ENCODE measurements at regions not wholly inside any gene's neighbourhood (a gene's known extent, or its start where the extent isn't known, plus 50 kb on each side); places are given as distances from the start of the nearest gene placed in this dataset.

GRCh38 chr11:30106222-30107181 is 89.7 kb upstream of the KCNA4 start:
- no peak for DNase-seq (ENCODE audit: low spot score)
- no peaks in the 10 kb centered on the region for H3K27me3 Mint-ChIP-seq (ENCODE audit: low read depth)
- no peaks in the 10 kb centered on the region for H3K36me3 Mint-ChIP-seq (ENCODE audit: low read depth)
- no peak overlapping the region for H3K4me3 Mint-ChIP-seq (ENCODE audit: unreplicated experiment)
- H3K9me3 Mint-ChIP-seq (ENCODE audit: low read depth): peaks cover 4% of the 10 kb centered on the region
- H3K27ac Mint-ChIP-seq (ENCODE audit: unreplicated experiment): no peak overlapping the region
- TF ChIP-seq CTCF (IDR thresholded peaks at IDR 0.05): no peak
- H3K4me1 Mint-ChIP-seq (ENCODE audit: low read depth): peaks cover 17% of the 10 kb centered on the region

- peak overlapping the region; percentile 1 for H3K27ac Mint-ChIP-seq (ENCODE audit: unreplicated experiment)
- H3K4me3 Mint-ChIP-seq (ENCODE audit: unreplicated experiment): no peak overlapping the region
- no peaks in the 10 kb centered on the region for H3K9me3 Mint-ChIP-seq (ENCODE audit: low read depth)
- peaks cover 6% of the 10 kb centered on the region for H3K27me3 Mint-ChIP-seq (ENCODE audit: low read depth)
- H3K36me3 Mint-ChIP-seq (ENCODE audit: low read depth): no peaks in the 10 kb centered on the region
- TF ChIP-seq CTCF (IDR thresholded peaks at IDR 0.05): no peak
- no peak for DNase-seq (ENCODE audit: low spot score)
- H3K4me1 Mint-ChIP-seq (ENCODE audit: low read depth): peaks cover 17% of the 10 kb centered on the region
Observed at GRCh38 chr11:30107899-30108298, 91.1 kb upstream of the KCNA4 start.

GRCh38 chr11:30109774-30110173 is 92.9 kb upstream of the KCNA4 start:
- Mint-ChIP-seq H3K27ac (ENCODE audit: unreplicated experiment) (no peak overlapping the region), H3K27me3 (ENCODE audit: low read depth) (peaks cover 13% of the 10 kb centered on the region), H3K36me3 (ENCODE audit: low read depth) (no peaks in the 10 kb centered on the region), H3K9me3 (ENCODE audit: low read depth) (no peaks in the 10 kb centered on the region), H3K4me1 (ENCODE audit: low read depth) (peaks cover 17% of the 10 kb centered on the region), H3K4me3 (ENCODE audit: unreplicated experiment) (no peak overlapping the region)
- no peak for TF ChIP-seq CTCF (IDR thresholded peaks at IDR 0.05)
- DNase-seq (ENCODE audit: low spot score): no peak

- H3K4me3 Mint-ChIP-seq (ENCODE audit: unreplicated experiment): no peak overlapping the region
- H3K9me3 Mint-ChIP-seq (ENCODE audit: low read depth): no peaks in the 10 kb centered on the region
- peaks cover 17% of the 10 kb centered on the region for H3K4me1 Mint-ChIP-seq (ENCODE audit: low read depth)
- H3K27ac Mint-ChIP-seq (ENCODE audit: unreplicated experiment): no peak overlapping the region
- no peak for TF ChIP-seq CTCF (IDR thresholded peaks at IDR 0.05)
- H3K27me3 Mint-ChIP-seq (ENCODE audit: low read depth): peaks cover 13% of the 10 kb centered on the region
- no peak for DNase-seq (ENCODE audit: low spot score)
- H3K36me3 Mint-ChIP-seq (ENCODE audit: low read depth): no peaks in the 10 kb centered on the region
Observed at GRCh38 chr11:30110691-30111090, 93.9 kb upstream of the KCNA4 start.

GRCh38 chr11:30111786-30112185 is 95.0 kb upstream of the KCNA4 start:
- H3K27ac Mint-ChIP-seq (ENCODE audit: unreplicated experiment): no peak overlapping the region
- no peaks in the 10 kb centered on the region for H3K36me3 Mint-ChIP-seq (ENCODE audit: low read depth)
- peaks cover 13% of the 10 kb centered on the region for H3K27me3 Mint-ChIP-seq (ENCODE audit: low read depth)
- H3K9me3 Mint-ChIP-seq (ENCODE audit: low read depth): no peaks in the 10 kb centered on the region
- peaks cover 10% of the 10 kb centered on the region for H3K4me1 Mint-ChIP-seq (ENCODE audit: low read depth)
- no peak overlapping the region for H3K4me3 Mint-ChIP-seq (ENCODE audit: unreplicated experiment)
- no peak for TF ChIP-seq CTCF (IDR thresholded peaks at IDR 0.05)
- DNase-seq (ENCODE audit: low spot score): no peak

Measured in chondrocyte (in vitro differentiated cells).